Thoracic aorta (tissue), 2 donors: ENCODE measurements at regions not wholly inside any gene's neighbourhood (a gene's known extent, or its start where the extent isn't known, plus 50 kb on each side); places are given as distances from the start of the nearest gene placed in this dataset.

Source experiments
- ATAC-seq: fragments of 150-250 bp; one replicate; pipeline ENCODE4 v1.8.0; 2017; ENCODE audit warnings: low read depth; ENCODE audit not compliant: insufficient number of reproducible peaks, low FRiP score
- DNase-seq: peaks from one replicate; pipeline ENCODE4 v3.0.0-alpha.2; 2020; ENCODE audit warnings: low spot score
- H3K27ac ChIP-seq, 2 donors: fragments of 200-600 bp; sonication (generic); 1 replicate in 1 of 2; 2 replicates in 1 of 2; pipeline ENCODE4 v1.5.1; 2016; ENCODE audit warnings: mild to moderate bottlenecking in 2 of 2, moderate library complexity in 2 of 2
- H3K27me3 ChIP-seq: fragments of 200-600 bp; sonication (generic); replicated peaks from 2 replicates; pipeline ENCODE4 v1.6.0; 2016; ENCODE audit warnings: mild to moderate bottlenecking; ENCODE audit not compliant: insufficient read depth
- H3K36me3 ChIP-seq: fragments of 200-600 bp; sonication (generic); one replicate; pipeline ENCODE4 v1.5.1; 2016
- H3K4me1 ChIP-seq, 2 donors: fragments of 200-600 bp; sonication (generic); 1 replicate in 1 of 2; 2 replicates in 1 of 2; pipeline versions ENCODE4 v1.5.1 to v1.6.0; 2016; ENCODE audit warnings: low read depth in 2 of 2, mild to moderate bottlenecking in 1 of 2; ENCODE audit not compliant: control insufficient read depth in 1 of 2
- H3K4me3 ChIP-seq: fragments of 200-600 bp; sonication (generic); 2 replicates; pipeline ENCODE4 v1.5.1; 2016; ENCODE audit warnings: mild to moderate bottlenecking
- H3K9me3 ChIP-seq: fragments of 200-600 bp; sonication (generic); 2 replicates; pipeline ENCODE4 v1.5.1; 2016
- CTCF ChIP-seq: fragments of 200-600 bp; sonication (generic); IDR thresholded peaks from one replicate; pipeline ENCODE4 v1.5.1; 2019; ENCODE audit warnings: antibody characterized with exemption

GRCh38 chr10:43749940-43750552 lies 101.4 kb upstream of the ZNF32 start:
- Histone ChIP-seq H3K4me1 (no peaks in the 10 kb centered on the region), H3K27me3 (no peaks in the 10 kb centered on the region), H3K9me3 (no peaks in the 10 kb centered on the region), H3K4me3 (no peak overlapping the region), H3K27ac (no peak overlapping the region), H3K36me3 (no peaks in the 10 kb centered on the region)
- TF ChIP-seq CTCF: no peak
- no peak for ATAC-seq
- no peak for DNase-seq

DNA sequence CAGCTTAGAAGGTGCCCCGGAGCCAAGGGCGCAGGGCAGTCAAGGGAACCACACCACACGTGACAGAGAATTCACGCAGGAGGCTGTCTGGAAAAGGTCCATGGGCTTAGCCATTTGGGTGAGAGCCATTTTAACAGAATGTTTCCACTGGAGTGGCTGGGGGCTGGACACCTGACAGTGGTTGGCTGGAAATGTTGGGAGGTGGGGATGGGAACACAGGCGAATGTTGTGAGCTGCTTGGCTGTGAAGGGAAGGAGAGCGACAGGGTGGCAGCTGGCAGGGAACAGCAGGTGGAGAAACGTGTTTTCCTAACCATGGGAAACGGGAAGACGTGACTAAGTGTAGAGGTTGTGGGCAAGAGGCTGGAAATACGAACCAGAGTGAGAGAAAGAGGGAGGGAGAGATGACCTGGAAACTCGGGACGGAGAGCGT lies 100.5 kb upstream of the ZNF32 start:
- H3K36me3 ChIP-seq: no peaks in the 10 kb centered on the region
- TF ChIP-seq CTCF: no peak
- H3K4me3 ChIP-seq: no peak overlapping the region
- H3K9me3 ChIP-seq: no peaks in the 10 kb centered on the region
- no peak for DNase-seq
- no peak overlapping the region for H3K27ac ChIP-seq
- no peaks in the 10 kb centered on the region for H3K4me1 ChIP-seq
- ATAC-seq: no peak
- H3K27me3 ChIP-seq: no peaks in the 10 kb centered on the region

- H3K27me3 ChIP-seq: no peaks in the 10 kb centered on the region
- no peak for TF ChIP-seq CTCF
- ATAC-seq: no peak
- no peak overlapping the region for H3K4me3 ChIP-seq
- no peaks in the 10 kb centered on the region for H3K4me1 ChIP-seq
- DNase-seq: no peak
- no peaks in the 10 kb centered on the region for H3K36me3 ChIP-seq
- H3K9me3 ChIP-seq: no peaks in the 10 kb centered on the region
- H3K27ac ChIP-seq: no peak overlapping the region
These were observed 99.9 kb upstream of the ZNF32 start for GRCh38 chr10:43748560-43748959.

DNA sequence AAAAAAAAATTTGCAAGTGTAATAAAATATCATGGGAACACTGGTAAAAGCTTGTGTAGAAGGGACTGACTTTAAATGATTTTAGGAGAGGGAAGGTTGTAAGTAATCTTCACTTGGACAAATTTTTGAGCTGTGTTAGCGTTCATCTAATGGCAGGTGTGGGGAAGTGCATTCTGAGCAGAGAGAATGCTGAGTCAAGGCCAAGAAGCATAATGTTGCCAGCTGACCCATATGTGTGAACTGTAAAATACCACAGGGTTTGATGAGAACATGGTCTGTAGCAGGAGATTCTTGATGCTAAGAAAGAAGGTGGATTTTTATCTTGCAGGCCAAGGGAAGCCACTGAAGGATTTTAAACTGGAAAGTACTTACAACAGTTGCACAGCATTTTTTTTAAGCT lies 98.2 kb upstream of the ZNF32 start:
- no peak for TF ChIP-seq CTCF
- H3K27ac ChIP-seq: no peak overlapping the region
- no peak overlapping the region for H3K4me3 ChIP-seq
- no peaks in the 10 kb centered on the region for H3K4me1 ChIP-seq
- no peaks in the 10 kb centered on the region for H3K36me3 ChIP-seq
- H3K9me3 ChIP-seq: no peaks in the 10 kb centered on the region
- H3K27me3 ChIP-seq: no peaks in the 10 kb centered on the region
- DNase-seq (no peak), ATAC-seq (no peak)

GRCh38 chr10:43739161-43739560 lies 90.5 kb upstream of the ZNF32 start:
- Histone ChIP-seq H3K4me3 (no peak overlapping the region), H3K4me1 (peaks cover 0 to 8% of the 10 kb centered on the region in 2 donors), H3K27me3 (no peaks in the 10 kb centered on the region), H3K36me3 (no peaks in the 10 kb centered on the region), H3K9me3 (no peaks in the 10 kb centered on the region), H3K27ac (no peak overlapping the region)
- DNase-seq: no peak
- ATAC-seq: no peak
- no peak for TF ChIP-seq CTCF
